GM23248 (cell line): ENCODE measurements at regions not wholly inside any gene's neighbourhood (a gene's known extent, or its start where the extent isn't known, plus 50 kb on each side); places are given as distances from the start of the nearest gene placed in this dataset.
"Not testable (repeated sequence)": the region's sequence is repeated elsewhere in the genome, so short reads cannot be mapped to it uniquely, and the experiment has no call there.

ENCODE experiments used
- DNase-seq: peaks from one replicate; pipeline ENCODE4 v3.0.0-alpha.2; 2015
- H2AFZ ChIP-seq: fragments of 200-600 bp; sonication (generic); 2 replicates; pipeline ENCODE4 v1.6.1; 2016; ENCODE audit warnings: antibody characterized with exemption
- H3F3A ChIP-seq: fragments of 200-600 bp; sonication (generic); 2 replicates; pipeline ENCODE4 v1.6.1; 2016; ENCODE audit warnings: mild to moderate bottlenecking, antibody characterized with exemption, mixed run types; ENCODE audit not compliant: insufficient read depth
- H3K27ac ChIP-seq: fragments of 200-600 bp; sonication (generic); 2 replicates; pipeline ENCODE4 v1.5.1; 2016; ENCODE audit warnings: mild to moderate bottlenecking
- H3K27me3 ChIP-seq: fragments of 200-600 bp; sonication (generic); replicated peaks from 2 replicates; pipeline ENCODE4 v1.6.1; 2016; ENCODE audit warnings: mild to moderate bottlenecking; ENCODE audit not compliant: insufficient read depth
- H3K36me3 ChIP-seq: fragments of 200-600 bp; sonication (generic); 2 replicates; pipeline ENCODE4 v1.6.1; 2016; ENCODE audit warnings: low read depth, mild to moderate bottlenecking
- H3K4me1 ChIP-seq: fragments of 200-600 bp; sonication (generic); 2 replicates; pipeline ENCODE4 v1.6.1; 2016; ENCODE audit warnings: mild to moderate bottlenecking; ENCODE audit not compliant: insufficient read depth
- H3K4me2 ChIP-seq: fragments of 200-600 bp; sonication (generic); one replicate; pipeline ENCODE4 v1.6.1; 2016; ENCODE audit warnings: mild to moderate bottlenecking; ENCODE audit not compliant: unreplicated experiment
- H3K4me3 ChIP-seq: fragments of 200-600 bp; sonication (generic); 2 replicates; pipeline ENCODE4 v1.5.1; 2016; ENCODE audit warnings: mild to moderate bottlenecking
- H3K79me2 ChIP-seq: fragments of 200-600 bp; sonication (generic); 2 replicates; pipeline ENCODE4 v1.6.1; 2016; ENCODE audit warnings: mild to moderate bottlenecking; ENCODE audit not compliant: insufficient read depth
- H3K9ac ChIP-seq: fragments of 200-600 bp; sonication (generic); 2 replicates; pipeline ENCODE4 v1.6.1; 2016; ENCODE audit warnings: mild to moderate bottlenecking
- H3K9me2 ChIP-seq: fragments of 200-600 bp; sonication (generic); 2 replicates; pipeline ENCODE4 v1.6.1; 2016; ENCODE audit warnings: mixed run types, mild to moderate bottlenecking, moderate library complexity; ENCODE audit not compliant: insufficient read depth
- H3K9me3 ChIP-seq: fragments of 200-600 bp; sonication (generic); one replicate; pipeline ENCODE4 v1.6.1; 2017; ENCODE audit warnings: low read depth
- H4K20me1 ChIP-seq: fragments of 200-600 bp; sonication (generic); 2 replicates; pipeline ENCODE4 v1.6.0; 2016; ENCODE audit not compliant: insufficient read depth
- EZH2 ChIP-seq: fragments of 200-600 bp; sonication (generic); IDR thresholded peaks from 2 replicates; pipeline ENCODE4 v1.6.1; 2018; ENCODE audit warnings: antibody characterized with exemption, mild to moderate bottlenecking; ENCODE audit not compliant: insufficient read depth, poor library complexity, severe bottlenecking
- EZH2phosphoT487 ChIP-seq: fragments of 200-600 bp; sonication (generic); IDR thresholded peaks from 2 replicates; pipeline ENCODE4 v1.6.1; 2018; ENCODE audit warnings: antibody characterized with exemption, moderate library complexity, mild to moderate bottlenecking, low read depth; ENCODE audit not compliant: insufficient read depth
- WGBS, 2 experiments: methylation state at CpG; one replicate each; pipeline ENCODE4 v1.1.6; 2015 to 2017; ENCODE audit warnings: low lambda C conversion rate in 2 of 2, low coverage in 1 of 2; ENCODE audit errors: missing lambda C conversion rate in 2 of 2; 5-methylcytosine and 5-hydroxymethylcytosine counted together
- in situ Hi-C: fragments of 300-500 bp; cut with MboI; formaldehyde crosslinking; loops from 2 replicates; pipeline ENCODE4 v1.15.0; 2020

GRCh38 chr18:14947482-14948162 lies 199.7 kb downstream of the ANKRD30B start:
- no peak for DNase-seq

GRCh38 chr18:14948163-14948540 lies 200.2 kb downstream of the ANKRD30B start:
- Histone ChIP-seq H3F3A (no peaks in the 10 kb centered on the region), H4K20me1 (no peaks in the 10 kb centered on the region), H3K4me3 (no peak overlapping the region), H3K9ac (no peak overlapping the region), H3K4me2 (no peak overlapping the region), H2AFZ (no peak overlapping the region), H3K27ac (no peak overlapping the region), H3K36me3 (no peaks in the 10 kb centered on the region), H3K9me3 (no peaks in the 10 kb centered on the region), H3K79me2 (no peaks in the 10 kb centered on the region), H3K4me1 (no peaks in the 10 kb centered on the region), H3K9me2 (no peaks in the 10 kb centered on the region), H3K27me3 (no peaks in the 10 kb centered on the region)
- no peak for DNase-seq
- in situ Hi-C loops = no loop called here
- 13 to 19% methylated on average over 3 of the region's 3 CpGs for WGBS, 2 experiments
- TF ChIP-seq EZH2 (no peak), EZH2phosphoT487 (no peak)

More at GRCh38 chr18:14947482-14948162, 199.7 kb downstream of the ANKRD30B start:
- no peaks in the 10 kb centered on the region for H3F3A ChIP-seq
- TF ChIP-seq EZH2phosphoT487 (no peak), EZH2 (no peak)
- no peaks in the 10 kb centered on the region for H3K79me2 ChIP-seq
- no peak overlapping the region for H3K4me3 ChIP-seq
- no peaks in the 10 kb centered on the region for H3K9me2 ChIP-seq
- H3K4me2 ChIP-seq = no peak overlapping the region
- no peaks in the 10 kb centered on the region for H3K9me3 ChIP-seq
- H4K20me1 ChIP-seq = no peaks in the 10 kb centered on the region
- no peaks in the 10 kb centered on the region for H3K36me3 ChIP-seq
- in situ Hi-C loops = no loop called here
- H2AFZ ChIP-seq = no peak overlapping the region
- H3K27me3 ChIP-seq = no peaks in the 10 kb centered on the region
- H3K9ac ChIP-seq = no peak overlapping the region
- WGBS, 2 experiments = 32 to 33% methylated on average over 8 of the region's 8 CpGs
- H3K27ac ChIP-seq = no peak overlapping the region
- no peaks in the 10 kb centered on the region for H3K4me1 ChIP-seq

GRCh38 chr18:14949800-14950664 lies 202.1 kb downstream of the ANKRD30B start:
- H3K79me2 ChIP-seq = no peaks in the 10 kb centered on the region
- in situ Hi-C loops = no loop called here

GRCh38 chr18:14952444-14953077 lies 204.6 kb downstream of the ANKRD30B start:
- 41 to 49% methylated on average over 2 of the region's 2 CpGs for WGBS, 2 experiments
- DNase-seq, H3K79me2 ChIP-seq, H3F3A ChIP-seq, H3K27ac ChIP-seq, H3K9me3 ChIP-seq, H3K27me3 ChIP-seq, H4K20me1 ChIP-seq, H3K36me3 ChIP-seq, in situ Hi-C loops, H3K4me3 ChIP-seq, H2AFZ ChIP-seq, H3K4me2 ChIP-seq, H3K9me2 ChIP-seq, H3K4me1 ChIP-seq, H3K9ac ChIP-seq: not testable (repeated sequence)

More at GRCh38 chr18:14949800-14950664, 202.1 kb downstream of the ANKRD30B start:
- Histone ChIP-seq H3F3A (no peaks in the 10 kb centered on the region), H3K36me3 (no peaks in the 10 kb centered on the region), H3K9me2 (no peaks in the 10 kb centered on the region), H3K9me3 (no peaks in the 10 kb centered on the region), H3K27ac (no peak overlapping the region), H3K4me3 (no peak overlapping the region), H4K20me1 (no peaks in the 10 kb centered on the region), H2AFZ (no peak overlapping the region), H3K4me1 (no peaks in the 10 kb centered on the region), H3K4me2 (no peak overlapping the region), H3K9ac (no peak overlapping the region), H3K27me3 (no peaks in the 10 kb centered on the region)
- DNase-seq = no peak
- TF ChIP-seq EZH2phosphoT487 = no peak
- no peak for TF ChIP-seq EZH2
- WGBS, 2 experiments = 23 to 28% methylated on average over 9 of the region's 9 CpGs
